SK-N-SH (cell line): ENCODE measurements at regions not wholly inside any gene's neighbourhood (a gene's known extent, or its start where the extent isn't known, plus 50 kb on each side); places are given as distances from the start of the nearest gene placed in this dataset.

Source experiments
- CTCF ChIA-PET: fragments of 300-600, 350-600 bp; formaldehyde crosslinking; extraction: SDS; loops from one replicate; lab custom pipeline; 2021; lab: Yijun Ruan, JAX
- POLR2A ChIA-PET: fragments of 350-600 bp; sonication (Branson Sonifier 250); formaldehyde crosslinking; extraction: SDS; loops from one replicate; lab custom pipeline; 2020; ENCODE audit warnings: antibody characterized with exemption, inconsistent platforms; lab: Yijun Ruan, JAX
- DNase-seq: peaks from one replicate; pipeline ENCODE4 v3.0.0; 2012
- H2AFZ ChIP-seq: fragments of 200-600 bp; sonication (generic); 2 replicates; pipeline ENCODE4 v1.8.1; 2016; ENCODE audit warnings: antibody characterized with exemption, mild to moderate bottlenecking, low read depth
- H3F3A ChIP-seq: fragments of 200-600 bp; sonication (generic); replicated peaks from 2 replicates; pipeline ENCODE3; 2016; ENCODE audit warnings: antibody characterized with exemption, mild to moderate bottlenecking; ENCODE audit not compliant: insufficient read depth
- H3K27ac ChIP-seq, 2 experiments: fragments of 200-500 bp in 1 of 2; fragments of 200-600 bp in 1 of 2; sonication (Bioruptor generic) in 1 of 2; sonication (generic), shearing (Covaris generic) in 1 of 2; 2 replicates each; pipeline versions ENCODE4 v1.5.1 to v1.6.1; 2014 to 2016; ENCODE audit warnings: low read depth in 2 of 2, inconsistent platforms in 1 of 2, low read length in 1 of 2, mild to moderate bottlenecking in 1 of 2, mixed read lengths in 1 of 2
- H3K27me3 ChIP-seq: fragments of 200-600 bp; sonication (generic), shearing (Covaris generic); 2 replicates; pipeline ENCODE4 v1.6.1; 2016; ENCODE audit warnings: mixed run types; ENCODE audit not compliant: insufficient read depth
- H3K36me3 ChIP-seq, 2 experiments: fragments of 200-500 bp in 1 of 2; fragments of 200-600 bp in 1 of 2; sonication (Bioruptor generic) in 1 of 2; sonication (generic) in 1 of 2; replicated peaks in 1 of 2; 2 replicates each; pipeline versions ENCODE3 to v1.5.1; 2014 to 2016; ENCODE audit warnings: low read length in 1 of 2, mild to moderate bottlenecking in 1 of 2; ENCODE audit not compliant: insufficient read depth in 2 of 2, control insufficient read depth in 1 of 2
- H3K4me1 ChIP-seq, 2 experiments: fragments of 200-500 bp in 1 of 2; fragments of 200-600 bp in 1 of 2; sonication (Bioruptor generic) in 1 of 2; sonication (generic), shearing (Covaris generic) in 1 of 2; 2 replicates each; pipeline versions ENCODE4 v1.5.1 to v1.6.1; 2014 to 2016; ENCODE audit warnings: low read depth in 1 of 2, low read length in 1 of 2, mixed run types in 1 of 2; ENCODE audit not compliant: insufficient read depth in 2 of 2, control insufficient read depth in 1 of 2
- H3K4me2 ChIP-seq: fragments of 200-600 bp; sonication (generic), shearing (Covaris generic); 2 replicates; pipeline ENCODE4 v1.6.1; 2017; ENCODE audit warnings: mixed run types
- H3K4me3 ChIP-seq, 2 experiments: fragments of 200-500 bp in 1 of 2; fragments of 200-600 bp in 1 of 2; sonication (Bioruptor generic) in 1 of 2; sonication (generic), shearing (Covaris generic) in 1 of 2; 2 replicates each; pipeline versions ENCODE4 v1.5.1 to v1.8.1; 2014 to 2016; ENCODE audit warnings: low read depth in 2 of 2, inconsistent platforms in 1 of 2, low read length in 1 of 2, mild to moderate bottlenecking in 1 of 2, mixed read lengths in 1 of 2, moderate library complexity in 1 of 2
- H3K79me2 ChIP-seq: fragments of 200-600 bp; sonication (generic); 2 replicates; pipeline ENCODE4 v1.8.1; 2017; ENCODE audit warnings: mild to moderate bottlenecking; ENCODE audit not compliant: insufficient read depth
- H3K9ac ChIP-seq: fragments of 200-600 bp; sonication (generic); 2 replicates; pipeline ENCODE4 v1.6.1; 2017; ENCODE audit warnings: mixed run types
- H3K9me2 ChIP-seq: fragments of 200-600 bp; sonication (generic); 2 replicates; pipeline ENCODE4 v1.6.1; 2017; ENCODE audit warnings: mixed run types
- H3K9me3 ChIP-seq: fragments of 200-600 bp; sonication (generic); 2 replicates; pipeline ENCODE4 v1.6.1; 2017; ENCODE audit warnings: mixed run types, mild to moderate bottlenecking, moderate library complexity
- H4K20me1 ChIP-seq: fragments of 200-600 bp; sonication (generic); 2 replicates; pipeline ENCODE4 v1.6.1; 2017; ENCODE audit warnings: mild to moderate bottlenecking, mixed run types; ENCODE audit not compliant: insufficient read depth
- EP300 ChIP-seq, 2 experiments: IDR thresholded peaks; 2 replicates each; pipeline versions ENCODE4 v1.4.0 to v1.6.1; 2012; ENCODE audit warnings: borderline replicate concordance in 1 of 2, low read depth in 1 of 2, low read length in 1 of 2
- FOSL2 ChIP-seq: IDR thresholded peaks from 2 replicates; pipeline ENCODE4 v1.4.0; 2012; ENCODE audit warnings: low read depth, mild to moderate bottlenecking, moderate library complexity, borderline replicate concordance
- FOXJ3 ChIP-seq: sonication (generic); formaldehyde crosslinking; IDR thresholded peaks from 2 replicates; pipeline ENCODE4 v1.5.1; 2020; ENCODE audit warnings: mild to moderate bottlenecking, missing genetic modification reagents
- GABPA ChIP-seq: IDR thresholded peaks from 2 replicates; pipeline ENCODE4 v1.4.0; 2012; ENCODE audit warnings: low read depth, mild to moderate bottlenecking
- MXI1 ChIP-seq: IDR thresholded peaks from 2 replicates; pipeline ENCODE4 v1.6.1; 2012; ENCODE audit warnings: mild to moderate bottlenecking, low read depth, low read length, improper control_type of control experiment
- NRF1 ChIP-seq: IDR thresholded peaks from 2 replicates; pipeline ENCODE4 v1.6.1; 2012; ENCODE audit warnings: low read depth, mild to moderate bottlenecking, low read length
- POLR2AphosphoS5 ChIP-seq: IDR thresholded peaks from 2 replicates; pipeline ENCODE4 v1.6.1; 2012; ENCODE audit warnings: low read depth, low read length
- RAD21 ChIP-seq: IDR thresholded peaks from 2 replicates; pipeline ENCODE4 v1.6.1; 2012; ENCODE audit warnings: mild to moderate bottlenecking, low read length
- RXRA ChIP-seq: IDR thresholded peaks from 2 replicates; pipeline ENCODE4 v1.4.0; 2012; ENCODE audit warnings: low read depth, mild to moderate bottlenecking, borderline replicate concordance
- SIN3A ChIP-seq: IDR thresholded peaks from 2 replicates; pipeline ENCODE4 v1.6.1; 2012; ENCODE audit warnings: low read depth, mild to moderate bottlenecking, low read length, moderate library complexity, borderline replicate concordance
- SMC3 ChIP-seq: IDR thresholded peaks from 2 replicates; pipeline ENCODE4 v1.6.1; 2012; ENCODE audit warnings: low read depth, low read length, improper control_type of control experiment
- TAF1 ChIP-seq: IDR thresholded peaks from 2 replicates; pipeline ENCODE4 v1.6.1; 2012; ENCODE audit warnings: low read depth, mild to moderate bottlenecking, low read length, moderate library complexity, borderline replicate concordance
- TEAD4 ChIP-seq: IDR thresholded peaks from 2 replicates; pipeline ENCODE4 v1.4.0; 2012; ENCODE audit warnings: mild to moderate bottlenecking, borderline replicate concordance; ENCODE audit not compliant: insufficient read depth
- WGBS: methylation state at CpG from one replicate; pipeline ENCODE4 v1.1.6; 2017; ENCODE audit warnings: low lambda C conversion rate; 5-methylcytosine and 5-hydroxymethylcytosine counted together
- TF ChIP-seq, protein P1 (sequence below): IDR thresholded peaks from 2 replicates; pipeline ENCODE4 v1.6.1; 2012; ENCODE audit warnings: mild to moderate bottlenecking, low read depth, low read length, moderate library complexity
- TF ChIP-seq, protein P2 (sequence below): fragments of 200-600 bp; sonication (generic); IDR thresholded peaks from 2 replicates; pipeline ENCODE4 v1.6.1; 2017; ENCODE audit warnings: antibody characterized with exemption, mild to moderate bottlenecking, moderate library complexity
- TF ChIP-seq, protein P3 (sequence below): IDR thresholded peaks from 2 replicates; pipeline ENCODE4 v1.4.0; 2012; ENCODE audit warnings: low read depth
- TF ChIP-seq, protein P4 (sequence below): fragments of 150-350 bp; IDR thresholded peaks from 2 replicates; pipeline ENCODE4 v1.6.1; 2016; ENCODE audit warnings: mild to moderate bottlenecking, low read depth, low read length
- TF ChIP-seq, protein P5 (sequence below): fragments of 150-350 bp; IDR thresholded peaks from 2 replicates; pipeline ENCODE4 v1.6.1; 2017; ENCODE audit warnings: antibody characterized with exemption, low read length, low read depth, borderline replicate concordance

DNA sequence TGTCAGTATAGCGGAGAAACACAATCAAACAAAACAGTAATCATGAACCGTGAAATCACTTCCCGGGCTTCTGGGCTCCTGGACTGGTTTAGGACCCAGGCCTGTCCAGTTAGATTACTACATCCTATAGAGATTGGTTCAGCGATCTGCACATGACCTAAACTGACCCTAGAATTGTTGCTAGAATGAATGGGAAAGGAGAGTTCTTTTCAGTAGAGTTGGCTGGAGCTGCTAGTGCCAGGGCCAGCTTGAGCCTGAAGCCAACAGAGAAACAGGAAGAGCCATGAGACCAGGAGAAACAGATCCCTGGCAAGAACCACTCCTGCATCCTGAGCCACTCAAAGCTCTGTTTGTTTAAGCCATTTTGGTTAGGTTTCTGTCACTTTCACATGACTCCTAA lies 474.3 kb upstream of the C1orf87 start:
- no peaks in the 10 kb centered on the region for H3K4me1 ChIP-seq
- no peak for TF ChIP-seq GABPA
- no peak for TF ChIP-seq FOSL2
- TF ChIP-seq RAD21: no peak
- no peak for TF ChIP-seq SMC3
- TF ChIP-seq, protein P1, sequence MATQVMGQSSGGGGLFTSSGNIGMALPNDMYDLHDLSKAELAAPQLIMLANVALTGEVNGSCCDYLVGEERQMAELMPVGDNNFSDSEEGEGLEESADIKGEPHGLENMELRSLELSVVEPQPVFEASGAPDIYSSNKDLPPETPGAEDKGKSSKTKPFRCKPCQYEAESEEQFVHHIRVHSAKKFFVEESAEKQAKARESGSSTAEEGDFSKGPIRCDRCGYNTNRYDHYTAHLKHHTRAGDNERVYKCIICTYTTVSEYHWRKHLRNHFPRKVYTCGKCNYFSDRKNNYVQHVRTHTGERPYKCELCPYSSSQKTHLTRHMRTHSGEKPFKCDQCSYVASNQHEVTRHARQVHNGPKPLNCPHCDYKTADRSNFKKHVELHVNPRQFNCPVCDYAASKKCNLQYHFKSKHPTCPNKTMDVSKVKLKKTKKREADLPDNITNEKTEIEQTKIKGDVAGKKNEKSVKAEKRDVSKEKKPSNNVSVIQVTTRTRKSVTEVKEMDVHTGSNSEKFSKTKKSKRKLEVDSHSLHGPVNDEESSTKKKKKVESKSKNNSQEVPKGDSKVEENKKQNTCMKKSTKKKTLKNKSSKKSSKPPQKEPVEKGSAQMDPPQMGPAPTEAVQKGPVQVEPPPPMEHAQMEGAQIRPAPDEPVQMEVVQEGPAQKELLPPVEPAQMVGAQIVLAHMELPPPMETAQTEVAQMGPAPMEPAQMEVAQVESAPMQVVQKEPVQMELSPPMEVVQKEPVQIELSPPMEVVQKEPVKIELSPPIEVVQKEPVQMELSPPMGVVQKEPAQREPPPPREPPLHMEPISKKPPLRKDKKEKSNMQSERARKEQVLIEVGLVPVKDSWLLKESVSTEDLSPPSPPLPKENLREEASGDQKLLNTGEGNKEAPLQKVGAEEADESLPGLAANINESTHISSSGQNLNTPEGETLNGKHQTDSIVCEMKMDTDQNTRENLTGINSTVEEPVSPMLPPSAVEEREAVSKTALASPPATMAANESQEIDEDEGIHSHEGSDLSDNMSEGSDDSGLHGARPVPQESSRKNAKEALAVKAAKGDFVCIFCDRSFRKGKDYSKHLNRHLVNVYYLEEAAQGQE: no peak
- TF ChIP-seq SIN3A: no peak
- no peak for TF ChIP-seq TEAD4
- TF ChIP-seq EP300 (IDR thresholded peaks at IDR 0.05; ENCODE audit: borderline replicate concordance in 1 of 2, low read depth in 1 of 2, low read length in 1 of 2): no peak
- TF ChIP-seq FOXJ3: no peak
- TF ChIP-seq, protein P2, sequence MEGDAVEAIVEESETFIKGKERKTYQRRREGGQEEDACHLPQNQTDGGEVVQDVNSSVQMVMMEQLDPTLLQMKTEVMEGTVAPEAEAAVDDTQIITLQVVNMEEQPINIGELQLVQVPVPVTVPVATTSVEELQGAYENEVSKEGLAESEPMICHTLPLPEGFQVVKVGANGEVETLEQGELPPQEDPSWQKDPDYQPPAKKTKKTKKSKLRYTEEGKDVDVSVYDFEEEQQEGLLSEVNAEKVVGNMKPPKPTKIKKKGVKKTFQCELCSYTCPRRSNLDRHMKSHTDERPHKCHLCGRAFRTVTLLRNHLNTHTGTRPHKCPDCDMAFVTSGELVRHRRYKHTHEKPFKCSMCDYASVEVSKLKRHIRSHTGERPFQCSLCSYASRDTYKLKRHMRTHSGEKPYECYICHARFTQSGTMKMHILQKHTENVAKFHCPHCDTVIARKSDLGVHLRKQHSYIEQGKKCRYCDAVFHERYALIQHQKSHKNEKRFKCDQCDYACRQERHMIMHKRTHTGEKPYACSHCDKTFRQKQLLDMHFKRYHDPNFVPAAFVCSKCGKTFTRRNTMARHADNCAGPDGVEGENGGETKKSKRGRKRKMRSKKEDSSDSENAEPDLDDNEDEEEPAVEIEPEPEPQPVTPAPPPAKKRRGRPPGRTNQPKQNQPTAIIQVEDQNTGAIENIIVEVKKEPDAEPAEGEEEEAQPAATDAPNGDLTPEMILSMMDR: no peak
- TF ChIP-seq, protein P3, sequence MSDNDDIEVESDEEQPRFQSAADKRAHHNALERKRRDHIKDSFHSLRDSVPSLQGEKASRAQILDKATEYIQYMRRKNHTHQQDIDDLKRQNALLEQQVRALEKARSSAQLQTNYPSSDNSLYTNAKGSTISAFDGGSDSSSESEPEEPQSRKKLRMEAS: no peak
- no peak for TF ChIP-seq NRF1
- TF ChIP-seq POLR2AphosphoS5: no peak
- TF ChIP-seq, protein P4, sequence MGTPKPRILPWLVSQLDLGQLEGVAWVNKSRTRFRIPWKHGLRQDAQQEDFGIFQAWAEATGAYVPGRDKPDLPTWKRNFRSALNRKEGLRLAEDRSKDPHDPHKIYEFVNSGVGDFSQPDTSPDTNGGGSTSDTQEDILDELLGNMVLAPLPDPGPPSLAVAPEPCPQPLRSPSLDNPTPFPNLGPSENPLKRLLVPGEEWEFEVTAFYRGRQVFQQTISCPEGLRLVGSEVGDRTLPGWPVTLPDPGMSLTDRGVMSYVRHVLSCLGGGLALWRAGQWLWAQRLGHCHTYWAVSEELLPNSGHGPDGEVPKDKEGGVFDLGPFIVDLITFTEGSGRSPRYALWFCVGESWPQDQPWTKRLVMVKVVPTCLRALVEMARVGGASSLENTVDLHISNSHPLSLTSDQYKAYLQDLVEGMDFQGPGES: no peak
- no peak for TF ChIP-seq MXI1
- TF ChIP-seq, protein P5, sequence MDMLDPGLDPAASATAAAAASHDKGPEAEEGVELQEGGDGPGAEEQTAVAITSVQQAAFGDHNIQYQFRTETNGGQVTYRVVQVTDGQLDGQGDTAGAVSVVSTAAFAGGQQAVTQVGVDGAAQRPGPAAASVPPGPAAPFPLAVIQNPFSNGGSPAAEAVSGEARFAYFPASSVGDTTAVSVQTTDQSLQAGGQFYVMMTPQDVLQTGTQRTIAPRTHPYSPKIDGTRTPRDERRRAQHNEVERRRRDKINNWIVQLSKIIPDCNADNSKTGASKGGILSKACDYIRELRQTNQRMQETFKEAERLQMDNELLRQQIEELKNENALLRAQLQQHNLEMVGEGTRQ: no peak
- TF ChIP-seq RXRA: no peak
- no peak for TF ChIP-seq TAF1
- no peak overlapping the region for H3K4me2 ChIP-seq
- no peak overlapping the region; a peak in 1 of 4 replicates for H3K27ac ChIP-seq
- no peak for DNase-seq
- H3K79me2 ChIP-seq: no peaks in the 10 kb centered on the region
- H3K9me2 ChIP-seq: no peaks in the 10 kb centered on the region
- ChIA-PET CTCF (no interaction called here), POLR2A (no interaction called here)
- WGBS: 55% methylated on average over 4 of the region's 4 CpGs
- H3K27me3 ChIP-seq: no peaks in the 10 kb centered on the region
- H3K9ac ChIP-seq: no peak overlapping the region
- H4K20me1 ChIP-seq: no peaks in the 10 kb centered on the region
- H3K9me3 ChIP-seq: no peaks in the 10 kb centered on the region
- no peak overlapping the region for H3K4me3 ChIP-seq
- no peak overlapping the region for H2AFZ ChIP-seq
- no peaks in the 10 kb centered on the region for H3K36me3 ChIP-seq
- H3F3A ChIP-seq: no peaks in the 10 kb centered on the region
